ENCODE measurements at regions not wholly inside any gene's neighbourhood (a gene's known extent, or its start where the extent isn't known, plus 50 kb on each side); places are given as distances from the start of the nearest gene placed in this dataset.

GRCh38 chr16:73505577-73505976 lies 457.6 kb upstream of the ZFHX3 start:
- intact Hi-C loops (cut with DNase I), result no loop called here
- no peak for ATAC-seq (ENCODE audit: poor library complexity)

DNA sequence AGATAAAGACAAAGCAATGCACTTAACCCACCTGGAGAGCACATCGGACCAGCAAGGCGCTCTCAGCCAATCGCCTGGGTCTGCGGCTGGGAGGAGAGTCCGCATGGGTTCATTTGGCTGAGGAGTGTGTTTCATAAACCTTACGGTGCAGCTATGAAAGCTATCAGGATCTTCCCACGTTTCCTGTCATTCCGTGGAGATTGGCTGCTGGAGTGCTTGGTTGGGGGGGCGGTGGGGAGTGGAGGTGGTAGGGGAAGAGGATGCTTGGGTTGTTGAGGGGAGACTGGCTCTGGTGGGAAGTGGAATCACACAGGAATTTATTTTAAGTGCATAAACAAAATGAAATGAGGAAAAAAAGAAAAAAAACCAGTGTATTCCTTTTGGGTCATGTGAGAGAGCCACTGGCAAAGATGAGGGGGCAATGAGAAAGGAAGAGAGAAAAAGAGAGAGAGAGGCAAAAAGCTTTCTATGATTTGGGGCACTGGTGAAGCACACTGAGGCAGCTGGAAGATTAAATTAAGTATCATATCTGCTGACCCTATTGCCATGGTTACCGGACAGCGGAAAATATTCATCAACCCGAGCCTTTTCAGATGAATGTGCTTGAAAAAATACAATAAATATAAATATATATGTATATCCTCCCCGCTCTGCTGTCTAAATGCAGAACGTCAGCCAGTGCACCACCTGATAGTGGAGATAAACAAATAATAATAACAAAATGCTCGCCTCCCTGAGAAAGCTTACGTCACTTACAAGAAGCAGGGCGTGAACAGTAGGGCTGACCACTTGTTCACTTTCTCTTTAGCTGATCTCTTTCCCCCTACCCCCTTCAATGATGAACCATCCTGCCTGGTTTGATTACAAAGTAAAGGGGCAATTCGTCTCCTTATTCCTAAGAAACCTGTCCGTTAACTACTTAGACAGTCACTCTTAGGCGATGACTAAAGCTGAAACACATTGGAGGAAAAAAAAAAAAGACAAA lies 457.0 kb upstream of the ZFHX3 start:
- no peak for DNase-seq
- ATAC-seq (ENCODE audit: poor library complexity), result no peak
- intact Hi-C loops (cut with DNase I), result no loop called here

More at GRCh38 chr16:73505577-73505976, 457.6 kb upstream of the ZFHX3 start:
- DNase-seq, result no peak

DNA sequence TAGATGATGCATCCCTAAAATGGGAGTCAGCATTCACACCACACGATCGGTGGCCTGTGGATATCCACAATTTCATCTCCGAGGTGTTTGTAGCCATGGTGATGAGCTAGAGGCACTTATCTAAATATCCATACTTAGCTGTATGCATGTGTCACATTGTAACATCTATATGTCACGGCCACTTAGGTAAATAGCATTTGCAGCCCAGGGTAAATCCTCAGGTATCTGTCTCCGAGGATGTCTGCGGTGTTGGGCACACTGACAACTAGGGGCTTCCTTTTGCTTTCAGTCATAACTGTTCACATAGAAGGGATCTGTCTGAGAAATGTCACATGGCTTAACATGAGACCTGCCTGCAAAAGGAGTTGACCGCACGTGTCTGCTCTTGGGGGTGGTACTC lies 455.2 kb upstream of the ZFHX3 start:
- no peak for ATAC-seq (ENCODE audit: poor library complexity)
- DNase-seq, result no peak
- intact Hi-C loops (cut with DNase I), result no loop called here

GRCh38 chr16:73499276-73499675 lies 451.3 kb upstream of the ZFHX3 start:
- intact Hi-C loops (cut with DNase I), result no loop called here
- ATAC-seq (ENCODE audit: poor library complexity) (no peak), DNase-seq (no peak)

GRCh38 chr16:73485880-73486279 lies 438.0 kb upstream of the ZFHX3 start:
- intact Hi-C loops (cut with DNase I), result no loop called here
- ATAC-seq (ENCODE audit: poor library complexity), result no peak
- DNase-seq, result no peak

DNA sequence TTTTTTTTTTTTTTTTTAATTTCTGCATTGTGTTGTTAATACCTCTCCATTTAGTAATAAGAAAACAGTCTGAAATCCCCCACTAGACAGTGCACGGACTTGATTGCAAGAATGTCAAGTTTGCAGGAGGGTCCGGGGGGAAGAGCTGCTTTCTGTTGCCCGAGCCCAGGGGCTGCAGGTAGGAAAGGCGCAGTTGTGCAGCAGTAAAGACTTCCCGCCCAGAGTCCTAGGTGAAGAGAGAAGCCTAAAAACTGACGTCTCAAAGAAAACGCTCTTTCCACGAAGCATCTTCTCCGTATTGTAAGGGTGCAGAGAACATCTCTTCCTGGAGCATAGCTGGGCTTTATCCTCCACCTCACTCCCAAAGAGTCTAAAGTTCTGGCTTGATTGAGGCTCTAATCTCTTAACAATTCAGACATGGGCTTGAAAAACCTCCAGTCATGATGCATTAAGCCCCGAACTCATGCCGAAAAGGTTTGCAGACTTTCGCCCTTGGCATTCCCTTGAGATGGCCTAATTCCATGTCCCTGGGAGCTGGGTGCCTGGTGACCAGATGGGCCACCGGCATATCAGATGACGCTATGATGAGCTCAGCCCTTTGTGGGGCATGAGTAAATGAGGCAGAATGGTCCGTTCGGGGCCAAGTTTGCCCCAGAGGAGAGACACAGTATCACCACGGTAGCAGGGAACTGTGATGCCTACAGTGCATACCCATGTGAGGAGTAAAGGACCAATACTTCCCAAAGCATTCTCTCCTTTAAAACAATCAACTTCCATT lies 436.2 kb upstream of the ZFHX3 start:
- no peak for DNase-seq
- intact Hi-C loops (cut with DNase I), result no loop called here
- ATAC-seq (ENCODE audit: poor library complexity), result no peak

DNA sequence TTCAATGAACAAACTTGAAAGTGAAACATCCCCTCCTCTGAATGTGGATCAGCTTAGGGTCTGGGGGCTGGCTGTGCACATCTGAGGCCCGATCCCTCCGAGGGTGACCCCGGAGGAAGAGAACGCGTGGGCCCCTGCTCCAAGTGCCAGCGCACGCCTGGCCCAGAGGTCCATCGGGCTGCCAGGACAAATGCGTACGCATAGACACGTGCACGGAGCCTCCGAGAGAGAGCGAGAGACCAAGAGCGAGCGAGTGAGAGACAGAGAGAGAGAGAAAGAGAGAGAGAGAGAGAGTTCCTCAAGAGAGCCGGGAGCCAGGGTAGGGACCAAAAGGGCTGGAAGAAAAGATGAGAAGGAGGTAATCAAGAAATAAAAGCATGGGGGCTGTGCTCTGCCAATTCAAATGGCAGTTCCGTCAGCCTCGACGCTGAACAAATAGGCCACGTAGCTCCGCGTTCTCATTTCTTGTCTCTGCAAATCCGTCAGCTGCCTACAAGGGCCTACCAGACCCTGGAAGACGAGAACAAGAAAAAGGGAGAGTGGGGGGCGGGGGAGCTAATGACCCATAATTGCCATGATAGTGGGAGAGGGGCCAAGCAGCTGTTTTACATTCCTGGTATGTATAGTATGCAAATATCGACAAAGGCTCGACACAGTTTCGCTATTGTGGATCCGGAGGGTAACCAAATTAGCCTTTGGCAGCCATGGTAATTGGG lies 435.3 kb upstream of the ZFHX3 start:
- intact Hi-C loops (cut with DNase I), result no loop called here
- ATAC-seq (ENCODE audit: poor library complexity) (no peak), DNase-seq (no peak)

DNA sequence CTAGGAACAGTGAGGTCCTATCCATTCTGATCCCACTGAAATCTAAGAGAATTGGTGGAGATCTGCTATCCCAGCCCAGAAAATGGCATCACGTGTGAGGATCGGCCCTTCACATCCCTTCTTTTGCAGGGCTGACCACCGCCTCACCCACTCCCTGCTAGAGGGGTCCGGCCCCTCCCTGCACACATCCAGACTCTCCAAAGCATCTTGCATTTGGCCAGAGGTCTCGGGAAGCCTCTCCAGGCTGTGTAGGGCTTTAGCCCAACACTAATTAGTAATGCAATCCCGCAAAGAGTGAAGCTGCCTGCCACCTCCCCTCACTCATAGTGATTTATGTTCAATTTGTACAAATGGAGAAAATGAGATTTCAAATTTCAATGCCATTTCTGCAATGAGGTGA lies 434.4 kb upstream of the ZFHX3 start:
- DNase-seq, result no peak

DNA sequence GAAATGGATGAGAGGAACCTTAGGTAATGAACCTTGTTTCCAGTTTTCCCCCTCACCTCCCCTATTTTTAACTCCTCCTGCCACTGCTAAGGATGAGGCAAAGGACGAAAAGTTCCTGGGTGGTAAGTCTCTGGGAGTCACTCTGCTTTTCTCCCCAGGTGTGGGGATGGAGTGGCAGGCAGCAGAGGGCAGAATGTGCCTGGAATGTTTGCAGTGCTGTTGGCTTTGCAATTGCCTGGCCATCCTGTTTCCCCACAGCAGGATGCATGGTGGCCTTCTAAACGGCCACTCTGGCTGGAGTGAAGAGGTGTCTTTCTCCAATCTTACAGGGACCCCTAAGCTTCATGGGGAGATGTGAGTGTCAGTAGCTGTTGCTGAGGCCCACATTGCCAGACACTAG lies 432.5 kb upstream of the ZFHX3 start:
- ATAC-seq (ENCODE audit: poor library complexity), result no peak
- no peak for DNase-seq
- intact Hi-C loops (cut with DNase I), result no loop called here

More for the DNA sequence above, 434.4 kb upstream of the ZFHX3 start:
- intact Hi-C loops (cut with DNase I), result no loop called here
- no peak for ATAC-seq (ENCODE audit: poor library complexity)

GRCh38 chr16:73473713-73474112 lies 425.8 kb upstream of the ZFHX3 start:
- no peak for ATAC-seq (ENCODE audit: poor library complexity)
- intact Hi-C loops (cut with DNase I), result no loop called here
- DNase-seq, result no peak

GRCh38 chr16:73464834-73465233 lies 416.9 kb upstream of the ZFHX3 start:
- no peak for DNase-seq
- intact Hi-C loops (cut with DNase I), result no loop called here
- ATAC-seq (ENCODE audit: poor library complexity), result no peak

DNA sequence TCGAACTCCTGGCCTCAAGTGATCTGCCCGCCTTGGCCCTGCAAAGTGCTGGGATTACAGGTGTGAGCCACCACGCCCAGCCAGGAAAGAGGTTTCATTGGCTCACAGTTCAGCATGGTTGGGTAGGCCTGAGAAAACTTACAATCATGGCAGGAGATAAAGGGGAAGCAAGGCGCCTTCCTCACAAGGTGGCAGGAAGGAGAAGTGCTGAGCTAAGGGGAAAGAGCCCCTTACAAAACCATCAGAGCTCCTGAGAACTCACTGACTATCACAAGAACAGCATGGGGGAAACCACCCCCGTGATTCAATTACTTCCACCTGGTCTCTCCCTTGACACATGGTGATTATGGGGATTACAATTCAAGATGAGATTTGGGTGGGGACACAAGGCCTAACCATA lies 411.7 kb upstream of the ZFHX3 start:
- DNase-seq, result no peak
- intact Hi-C loops (cut with DNase I), result no loop called here
- ATAC-seq (ENCODE audit: poor library complexity), result no peak

DNA sequence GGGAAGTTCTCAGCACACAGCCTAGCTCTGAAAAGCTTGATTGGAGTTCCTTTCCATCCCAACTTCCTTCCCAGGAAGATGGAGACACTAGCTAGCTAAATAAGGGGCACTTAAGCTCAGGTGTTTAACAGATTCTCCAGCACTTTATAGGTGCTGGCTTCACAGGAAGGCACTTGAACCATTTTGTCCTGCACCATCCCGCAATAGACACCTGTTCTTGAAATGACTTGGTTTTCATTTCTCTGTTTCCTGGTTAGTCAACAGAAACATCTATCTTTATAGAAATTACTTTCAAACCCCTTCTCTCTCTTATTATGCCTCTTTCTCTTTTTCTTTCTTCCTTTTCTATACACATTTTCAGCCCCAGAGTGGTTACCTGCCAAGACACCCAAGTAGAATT lies 409.9 kb upstream of the ZFHX3 start:
- ATAC-seq (ENCODE audit: poor library complexity) (no peak), DNase-seq (no peak)
- intact Hi-C loops (cut with DNase I), result no loop called here

GRCh38 chr16:73448970-73449369 lies 401.0 kb upstream of the ZFHX3 start:
- DNase-seq, result no peak
- no peak for ATAC-seq (ENCODE audit: poor library complexity)
- intact Hi-C loops (cut with DNase I), result no loop called here

GRCh38 chr16:73447846-73448245 lies 399.9 kb upstream of the ZFHX3 start:
- ATAC-seq (ENCODE audit: poor library complexity) (no peak), DNase-seq (no peak)
- intact Hi-C loops (cut with DNase I), result no loop called here

- intact Hi-C loops (cut with DNase I), result no loop called here
- no peak for ATAC-seq (ENCODE audit: poor library complexity)
Observed at GRCh38 chr16:73434621-73435020, 386.7 kb upstream of the ZFHX3 start.

GRCh38 chr16:73433731-73434307 lies 385.9 kb upstream of the ZFHX3 start:
- ATAC-seq (ENCODE audit: poor library complexity), result no peak
- intact Hi-C loops (cut with DNase I), result no loop called here

More at GRCh38 chr16:73434621-73435020, 386.7 kb upstream of the ZFHX3 start:
- no peak for DNase-seq

GRCh38 chr16:73432850-73433730 lies 385.2 kb upstream of the ZFHX3 start:
- intact Hi-C loops (cut with DNase I), result no loop called here
- ATAC-seq (ENCODE audit: poor library complexity), result no peak
- no peak for DNase-seq

More at GRCh38 chr16:73433731-73434307, 385.9 kb upstream of the ZFHX3 start:
- DNase-seq, result no peak

All from Right ventricle myocardium superior (tissue), 1 donor.